GM21528 (cell line): ENCODE measurements at regions not wholly inside any gene's neighbourhood (a gene's known extent, or its start where the extent isn't known, plus 50 kb on each side); places are given as distances from the start of the nearest gene placed in this dataset.

Experiments used
- ATAC-seq: cut with Tn5 transposase; IDR thresholded peaks from one replicate; pipeline ENCODE4 v1.9.1; 2021; ENCODE audit warnings: mild to moderate bottlenecking, moderate library complexity; ENCODE audit not compliant: unreplicated experiment, low FRiP score

GRCh38 chr15:61422773-61423172 lies 193.7 kb upstream of the RORA start:
- no peak for ATAC-seq

DNA sequence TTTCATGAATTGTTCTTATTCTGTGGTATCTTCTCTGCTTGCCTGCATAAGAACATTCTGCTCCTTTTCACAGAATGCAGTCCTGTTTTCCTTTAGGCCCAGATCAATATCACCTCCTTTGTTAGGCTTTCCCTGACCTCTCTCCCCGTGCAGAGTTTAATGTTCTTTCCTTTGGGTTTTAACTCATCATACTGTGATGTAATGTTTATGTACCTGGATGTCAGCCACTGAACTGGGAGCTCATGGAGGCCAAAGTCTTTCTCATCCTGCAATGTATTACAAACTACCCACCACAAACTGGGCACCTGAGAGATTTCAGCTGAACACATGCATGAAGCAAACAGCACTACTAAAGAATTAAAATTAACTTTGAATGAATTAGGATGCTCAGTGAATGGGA lies 192.8 kb upstream of the RORA start:
- no peak for ATAC-seq

GRCh38 chr15:61421470-61421869 lies 192.4 kb upstream of the RORA start:
- ATAC-seq, result no peak

GRCh38 chr15:61420546-61420945 lies 191.4 kb upstream of the RORA start:
- no peak for ATAC-seq

GRCh38 chr15:61415617-61416120 lies 186.6 kb upstream of the RORA start:
- no peak for ATAC-seq

DNA sequence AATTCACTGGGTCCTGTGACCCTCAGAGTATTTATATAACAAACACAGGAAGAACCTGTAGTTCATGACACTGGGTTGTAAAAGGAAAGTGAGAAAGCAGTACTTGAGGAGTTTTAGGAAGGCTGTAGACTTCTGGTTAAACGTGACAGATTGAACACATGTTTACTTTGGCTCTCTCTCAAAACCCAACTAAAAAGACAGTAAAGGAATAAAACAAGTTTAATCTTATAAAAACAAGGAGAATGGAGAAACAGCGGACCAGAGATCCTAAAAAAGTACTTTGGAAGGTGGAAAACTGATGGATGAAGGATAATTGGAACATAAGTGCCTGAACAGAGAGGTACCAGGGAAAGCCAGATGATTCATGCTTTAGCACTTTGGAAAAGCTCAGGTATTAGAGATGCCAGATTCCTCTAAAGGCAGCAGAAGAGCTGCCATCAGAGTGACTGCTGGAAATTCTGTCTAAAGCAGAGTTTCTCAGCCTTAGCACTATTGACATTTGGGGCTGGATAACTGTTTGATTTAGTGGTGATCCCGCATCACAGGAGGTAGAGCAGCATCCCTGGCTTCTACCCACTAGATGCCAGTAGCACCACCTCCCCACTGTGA lies 182.9 kb upstream of the RORA start:
- no peak for ATAC-seq

DNA sequence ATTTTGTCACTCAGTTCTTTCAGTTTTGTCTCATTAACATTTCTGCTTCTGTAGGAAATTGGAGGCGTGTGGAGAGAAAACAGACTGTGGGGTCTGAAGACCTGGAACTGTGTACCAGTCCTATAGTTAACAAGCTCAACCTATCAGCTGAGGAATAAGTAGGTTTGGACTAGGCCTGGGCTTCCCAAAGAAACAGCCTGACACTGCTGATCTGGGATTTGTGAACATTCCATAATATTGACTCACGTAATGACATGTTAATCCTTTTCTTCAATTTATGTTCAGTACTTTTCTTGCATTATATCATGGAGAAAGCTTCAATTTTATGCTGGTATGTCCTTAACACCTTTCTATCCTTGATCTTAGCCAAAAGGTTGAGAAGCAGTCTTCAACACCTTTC lies 181.6 kb upstream of the RORA start:
- no peak for ATAC-seq

- no peak for ATAC-seq
Measured at GRCh38 chr15:61404567-61404966, 175.5 kb upstream of the RORA start.

- no peak for ATAC-seq
Measured at GRCh38 chr15:61403884-61404283, 174.8 kb upstream of the RORA start.

DNA sequence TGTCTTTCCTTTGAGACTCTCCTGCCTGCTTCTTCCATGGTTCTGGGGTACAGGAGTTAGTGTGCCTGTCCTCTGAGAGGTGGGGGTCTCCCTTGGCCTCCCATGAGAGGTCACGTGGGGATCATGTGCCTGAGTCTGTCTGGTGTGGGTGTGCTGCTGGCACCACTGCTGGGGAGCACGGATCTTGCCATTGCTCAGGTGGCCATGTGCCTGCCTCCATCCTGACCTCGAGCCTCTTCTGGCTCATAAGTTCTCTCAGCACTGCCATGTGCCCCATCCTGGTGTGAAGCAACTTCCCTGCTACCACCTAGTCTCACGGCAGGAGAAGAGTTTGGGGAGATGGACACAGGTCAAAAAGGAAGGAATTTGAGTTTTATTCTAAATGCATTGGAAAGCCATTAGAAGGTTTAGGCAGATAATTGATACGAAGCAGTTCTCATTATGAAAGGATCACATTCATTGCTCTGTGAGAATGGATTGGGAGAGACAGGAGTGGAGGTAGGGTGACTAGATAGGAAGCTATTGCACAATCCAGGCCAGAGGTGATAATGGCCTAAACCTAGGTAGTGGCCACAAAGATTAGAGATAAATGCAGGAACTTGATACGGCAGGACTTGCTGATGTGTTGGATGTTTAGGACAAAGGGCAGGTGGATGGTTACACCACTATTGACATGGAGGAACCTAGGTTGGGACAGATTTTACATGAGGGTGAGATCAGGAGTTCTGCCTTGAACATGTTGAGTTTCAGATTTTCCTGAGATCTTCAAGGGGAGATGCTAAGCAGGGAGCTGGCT lies 173.0 kb upstream of the RORA start:
- no peak for ATAC-seq

- no peak for ATAC-seq
Measured at GRCh38 chr15:61398310-61398709, 169.2 kb upstream of the RORA start.

- no peak for ATAC-seq
Measured at GRCh38 chr15:61396235-61396919, 167.3 kb upstream of the RORA start.

- no peak for ATAC-seq
Measured at GRCh38 chr15:61393949-61394348, 164.8 kb upstream of the RORA start.

DNA sequence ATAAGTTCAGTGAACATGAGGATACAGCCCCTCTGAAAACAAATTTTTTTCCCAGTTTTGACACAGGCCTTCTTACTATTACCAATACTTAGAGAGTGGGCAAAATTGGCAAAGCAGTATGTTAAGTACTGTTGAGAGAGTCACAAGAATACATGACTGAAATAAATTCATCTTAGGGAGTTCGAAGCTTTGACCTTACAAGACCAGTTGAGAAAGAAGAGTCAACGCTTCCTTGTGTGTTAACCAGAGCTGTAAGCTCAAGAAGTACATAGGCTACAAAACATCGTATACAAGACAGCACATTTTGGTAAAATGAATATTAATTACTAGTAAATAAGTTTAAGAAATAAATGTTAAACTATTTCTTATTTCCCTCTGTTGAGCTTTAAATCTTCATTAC lies 164.4 kb upstream of the RORA start:
- no peak for ATAC-seq

DNA sequence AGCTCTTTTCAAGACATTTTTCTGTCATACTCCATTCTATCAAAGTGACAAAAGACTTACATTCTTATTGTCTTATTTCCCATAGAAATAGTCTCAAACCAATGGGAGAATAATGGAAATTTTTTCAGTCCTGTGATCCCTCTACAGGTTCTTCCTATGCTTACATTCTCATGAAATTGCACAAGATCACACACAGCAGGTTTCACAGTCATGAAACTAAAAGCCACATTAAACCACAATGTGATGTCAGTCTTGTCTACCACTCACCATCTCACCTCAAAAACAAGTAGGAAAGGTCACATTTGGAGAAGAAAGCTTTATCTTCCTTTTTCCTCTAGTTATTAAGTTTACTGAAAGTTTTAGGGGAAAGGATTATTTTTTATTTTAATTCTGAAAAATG lies 161.0 kb upstream of the RORA start:
- ATAC-seq, result no peak

DNA sequence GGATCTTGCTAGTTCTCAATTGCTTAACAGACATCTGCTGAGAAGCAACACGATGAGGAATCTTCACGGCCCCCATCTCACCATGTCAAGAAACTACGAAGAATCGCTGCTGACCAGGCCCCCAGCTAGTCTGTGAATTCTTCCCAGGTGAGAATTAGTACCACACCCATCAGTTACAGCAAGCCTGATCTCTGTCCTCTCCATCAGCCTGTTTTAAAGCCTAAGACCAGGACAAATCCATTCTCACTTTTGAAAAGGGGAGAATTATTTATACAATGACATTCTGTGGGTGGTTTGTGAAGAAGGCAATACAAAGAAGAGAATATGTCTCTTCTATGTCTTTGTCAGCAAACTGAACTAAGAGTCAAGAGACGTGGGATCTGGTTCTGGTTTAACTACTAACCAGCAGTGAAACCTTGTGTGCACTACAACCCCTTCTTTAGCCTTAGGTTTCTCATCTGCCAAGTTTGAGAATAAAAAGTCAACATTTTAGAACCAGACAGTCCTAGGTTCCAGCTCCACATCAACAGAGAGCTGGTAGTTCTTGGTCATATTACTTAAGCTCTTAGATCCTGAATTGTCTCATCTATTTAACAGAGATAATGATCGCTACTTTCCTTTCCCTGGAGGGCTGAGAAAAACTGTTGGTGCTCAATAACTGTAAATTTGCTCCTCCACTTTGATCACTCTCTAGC lies 160.4 kb upstream of the RORA start:
- no peak for ATAC-seq

DNA sequence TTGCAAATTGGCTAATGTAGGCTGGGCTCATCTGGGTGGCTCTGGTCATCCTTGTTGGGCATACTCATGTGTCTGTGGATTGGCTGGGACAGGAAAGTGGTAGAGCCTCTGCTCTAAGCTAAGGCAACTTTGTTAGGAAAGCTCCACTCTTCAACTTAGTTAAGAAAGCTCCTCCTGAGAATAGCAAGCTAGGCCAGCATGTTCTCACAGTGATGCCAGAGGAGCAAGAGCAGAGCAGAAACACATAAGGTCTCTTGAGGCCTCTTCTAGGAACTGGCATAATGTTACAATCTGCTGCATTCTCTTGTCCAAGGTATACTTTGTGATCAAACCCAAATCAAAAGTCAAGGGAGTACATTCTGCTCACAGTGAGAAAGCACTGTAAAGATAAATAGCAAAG lies 158.6 kb upstream of the RORA start:
- ATAC-seq, result no peak

GRCh38 chr15:61383421-61383820 lies 154.3 kb upstream of the RORA start:
- no peak for ATAC-seq

GRCh38 chr15:61382927-61383326 lies 153.8 kb upstream of the RORA start:
- ATAC-seq, result no peak

DNA sequence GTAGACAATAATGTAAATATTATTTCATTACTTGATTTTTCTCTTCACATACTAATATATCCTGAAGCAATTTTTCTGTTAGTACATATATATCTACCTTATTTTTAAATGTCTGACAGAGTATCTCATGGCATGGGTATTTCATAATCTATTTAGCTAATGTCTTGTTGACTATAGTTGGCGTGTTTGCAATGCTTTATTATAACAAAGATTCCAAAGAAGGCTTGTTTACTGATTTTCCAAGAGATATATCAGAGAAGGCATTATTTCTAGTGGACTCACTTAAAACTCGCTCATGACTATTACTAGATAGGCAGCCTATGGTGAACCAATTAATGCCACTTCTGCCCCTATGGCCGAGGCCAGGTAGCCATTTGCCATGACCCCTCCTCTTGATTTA lies 152.4 kb upstream of the RORA start:
- ATAC-seq, result no peak

DNA sequence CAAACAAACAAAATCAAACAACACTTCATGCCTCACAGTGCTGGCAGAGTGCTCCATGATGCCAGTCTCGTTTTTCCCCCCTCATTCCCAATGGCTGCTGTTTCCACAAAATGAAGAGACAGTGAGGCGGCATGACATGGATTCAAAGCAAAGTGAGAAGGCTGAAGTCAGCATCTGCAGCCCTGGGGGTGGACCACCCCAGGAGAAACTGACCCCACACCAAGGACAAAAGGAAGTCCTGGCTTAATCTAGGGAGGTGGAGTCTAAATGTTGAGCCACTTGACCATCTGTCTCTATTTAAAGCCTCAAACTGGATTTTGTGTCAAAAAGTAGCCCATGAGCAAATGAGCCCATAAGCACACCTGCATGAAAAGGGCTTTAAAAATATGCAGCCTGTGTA lies 151.2 kb upstream of the RORA start:
- ATAC-seq, result no peak
